Endothelial cell of umbilical vein (primary cell): ENCODE measurements at regions not wholly inside any gene's neighbourhood (a gene's known extent, or its start where the extent isn't known, plus 50 kb on each side); places are given as distances from the start of the nearest gene placed in this dataset.

Experiments used
- BruUV-seq: library from RNA; stranded (reverse); fragments of 400-500 nt; replicated peaks from 2 replicates; lab custom pipeline; 2021; lab: Mats Ljungman, UMichigan
- CTCF ChIA-PET: fragments of 300-600, 350-600 bp; sonication (Branson Sonifier 250); formaldehyde crosslinking; loops from one replicate; lab custom pipeline; 2021; ENCODE audit warnings: antibody characterized with exemption, inconsistent platforms; lab: Charles Lee
- POLR2A ChIA-PET: fragments of 300-600, 350-600 bp; sonication (Branson Sonifier 250); formaldehyde crosslinking; loops from one replicate; lab custom pipeline; 2021; ENCODE audit warnings: antibody characterized with exemption, inconsistent platforms; lab: Charles Lee
- DNase-seq: peaks from one replicate; pipeline ENCODE4 v3.0.0-alpha.2; 2011; ENCODE audit warnings: low read depth, low spot score
- FAIRE-seq: peaks from 2 replicates; lab custom pipeline; 2011; peaks lifted over from hg19 to GRCh38; lab: Jason Lieb, UNC
- H2AFZ ChIP-seq: 2 replicates; pipeline ENCODE4 v1.6.0; 2012; ENCODE audit warnings: low read depth, low read length, control low read depth, inconsistent platforms
- H3K27ac ChIP-seq: 2 replicates; pipeline ENCODE4 v1.5.1; 2011; ENCODE audit warnings: low read depth, mild to moderate bottlenecking, control low read depth, low read length, moderate library complexity; ENCODE audit not compliant: insufficient read depth
- H3K27me3 ChIP-seq, 2 experiments: 2 replicates each; pipeline versions ENCODE4 v1.6.0 to v1.6.1; 2011; ENCODE audit warnings: low read length in 2 of 2, mixed read lengths in 1 of 2; ENCODE audit not compliant: control insufficient read depth in 2 of 2, insufficient read depth in 2 of 2
- H3K36me3 ChIP-seq, 2 experiments: 2 replicates in 1 of 2; 3 replicates in 1 of 2; pipeline ENCODE4 v1.5.1; 2011; ENCODE audit warnings: low read length in 2 of 2, mild to moderate bottlenecking in 1 of 2, moderate library complexity in 1 of 2; ENCODE audit not compliant: control insufficient read depth in 2 of 2, insufficient read depth in 2 of 2; ENCODE audit errors: extremely low read depth in 1 of 2
- H3K4me1 ChIP-seq: 3 replicates; pipeline ENCODE4 v1.5.1; 2011; ENCODE audit warnings: mild to moderate bottlenecking, low read length; ENCODE audit not compliant: control insufficient read depth, insufficient read depth; ENCODE audit errors: extremely low read depth
- H3K4me2 ChIP-seq: 2 replicates; pipeline ENCODE4 v1.6.1; 2011; ENCODE audit warnings: low read length, control low read depth, mixed read lengths; ENCODE audit not compliant: insufficient read depth
- H3K4me3 ChIP-seq, 3 experiments: fragments of 200-600 bp in 1 of 3; sonication (generic), shearing (Covaris generic) in 1 of 3; replicated peaks in 1 of 3; 2 replicates each; pipeline ENCODE4 v1.5.1; 2011 to 2016; ENCODE audit warnings: control low read depth in 3 of 3, low read length in 3 of 3, mild to moderate bottlenecking in 2 of 3, inconsistent platforms in 1 of 3, low read depth in 1 of 3, moderate library complexity in 1 of 3; ENCODE audit not compliant: insufficient read depth in 1 of 3
- H3K79me2 ChIP-seq: 2 replicates; pipeline ENCODE4 v1.6.0; 2012; ENCODE audit warnings: low read length, inconsistent platforms; ENCODE audit not compliant: control insufficient read depth, insufficient read depth
- H3K9ac ChIP-seq: replicated peaks from 2 replicates; pipeline ENCODE3; 2011; ENCODE audit warnings: low read length, control low read depth; ENCODE audit not compliant: insufficient read depth; ENCODE audit errors: extremely low read depth
- H3K9me1 ChIP-seq: replicated peaks from 3 replicates; pipeline ENCODE4 v1.6.0; 2011; ENCODE audit warnings: mild to moderate bottlenecking, low read length; ENCODE audit not compliant: control insufficient read depth, insufficient read depth; ENCODE audit errors: extremely low read depth
- H3K9me3 ChIP-seq: replicated peaks from 2 replicates; pipeline ENCODE4 v1.5.1; 2012; ENCODE audit warnings: low read length, inconsistent platforms; ENCODE audit not compliant: control insufficient read depth, insufficient read depth
- H4K20me1 ChIP-seq: replicated peaks from 2 replicates; pipeline ENCODE3; 2011; ENCODE audit warnings: mild to moderate bottlenecking, low read length; ENCODE audit not compliant: control insufficient read depth, insufficient read depth; ENCODE audit errors: extremely low read depth
- CTCF ChIP-seq, 2 donors: IDR thresholded peaks; 1 replicate in 1 of 2; 2 replicates in 1 of 2; pipeline ENCODE4 v1.5.1; 2011; ENCODE audit warnings: low read length in 2 of 2, mild to moderate bottlenecking in 2 of 2, moderate library complexity in 2 of 2, control low read depth in 1 of 2, inconsistent platforms in 1 of 2, low read depth in 1 of 2; ENCODE audit not compliant: insufficient read depth in 1 of 2; ENCODE audit errors: extremely low read depth in 1 of 2
- EZH2 ChIP-seq: IDR thresholded peaks from 2 replicates; pipeline ENCODE4 v1.6.1; 2012; ENCODE audit warnings: borderline replicate concordance, low read depth, mild to moderate bottlenecking, moderate library complexity, low read length, inconsistent platforms; ENCODE audit not compliant: severe bottlenecking
- FOS ChIP-seq: IDR thresholded peaks from 2 replicates; pipeline ENCODE4 v1.6.1; 2011; ENCODE audit warnings: mild to moderate bottlenecking, low read length, moderate library complexity, borderline replicate concordance; ENCODE audit not compliant: insufficient read depth
- GATA2 ChIP-seq: IDR thresholded peaks from 2 replicates; pipeline ENCODE4 v1.7.0; 2011; ENCODE audit warnings: low read depth, mild to moderate bottlenecking, moderate library complexity, mixed read lengths, low read length; ENCODE audit not compliant: insufficient read length, insufficient read depth
- JUN ChIP-seq: IDR thresholded peaks from 2 replicates; pipeline ENCODE4 v1.6.1; 2011; ENCODE audit warnings: borderline replicate concordance, low read depth; ENCODE audit not compliant: insufficient read length, insufficient read depth
- MYC ChIP-seq: IDR thresholded peaks from one replicate; pipeline ENCODE4 v1.6.1; 2011; ENCODE audit warnings: mild to moderate bottlenecking, low read depth, low read length
- POLR2A ChIP-seq: IDR thresholded peaks from 2 replicates; pipeline ENCODE4 v1.6.1; 2012; ENCODE audit warnings: low read depth, mild to moderate bottlenecking, control low read depth, low read length
- POLR2AphosphoS5 ChIP-seq: IDR thresholded peaks from 2 replicates; pipeline ENCODE4 v1.6.1; 2012; ENCODE audit warnings: low read depth, mild to moderate bottlenecking, control low read depth, low read length, moderate library complexity; ENCODE audit not compliant: insufficient read depth
- dilution Hi-C: fragments of 300-500 bp; cut with MboI; formaldehyde crosslinking; loops from one replicate; pipeline ENCODE4 v1.15.0; 2019; ENCODE audit warnings: low sequenced_read_pairs; ENCODE audit not compliant: extremely low pct_ligation_motif_present
- intact Hi-C: fragments of 100-400 bp; cut with micrococcal nuclease; formaldehyde crosslinking; loops from one replicate; pipeline ENCODE4 v1.10.0; 2022
- TF ChIP-seq, protein P1 (sequence below): IDR thresholded peaks from 2 replicates; pipeline ENCODE4 v1.6.1; 2011; ENCODE audit not compliant: insufficient read depth, insufficient read length

DNA sequence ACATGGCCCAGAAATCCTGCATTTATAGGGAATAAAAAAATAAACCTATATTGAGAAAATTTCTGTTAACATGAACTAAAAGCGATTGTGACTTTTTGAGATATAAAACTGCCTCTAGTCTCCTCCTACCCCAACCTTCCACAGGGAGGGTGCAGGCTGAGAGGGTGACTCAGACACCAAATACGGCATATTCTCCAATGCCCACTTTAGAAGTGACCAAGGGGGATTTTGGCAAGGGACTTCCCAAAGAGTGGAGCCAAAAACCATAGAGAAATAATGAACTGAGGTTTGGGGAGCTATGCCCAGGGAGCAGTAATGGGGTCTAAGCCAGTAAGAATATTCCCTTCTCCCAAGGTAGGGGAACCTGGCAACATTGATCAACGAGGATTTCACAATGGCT is 124.9 kb upstream of the ZC3H12C start:
- Histone ChIP-seq H2AFZ (no peak overlapping the region), H3K27ac (no peak overlapping the region), H3K36me3 (no peaks in the 10 kb centered on the region), H3K9me3 (no peaks in the 10 kb centered on the region), H3K4me1 (peaks cover 23% of the 10 kb centered on the region), H3K9ac (no peak overlapping the region), H3K27me3 (no peaks in the 10 kb centered on the region), H3K4me3 (no peak overlapping the region), H4K20me1 (no peaks in the 10 kb centered on the region), H3K4me2 (no peak overlapping the region), H3K79me2 (no peaks in the 10 kb centered on the region), H3K9me1 (no peaks in the 10 kb centered on the region)
- CTCF ChIA-PET, result no interaction called here
- TF ChIP-seq FOS (no peak), GATA2 (no peak), CTCF (IDR thresholded peaks at IDR 0.05; ENCODE audit: extremely low read depth in 1 of 2, insufficient read depth in 1 of 2, low read depth in 1 of 2, low read length in 2 of 2) (no peak), MYC (no peak), EZH2 (no peak), POLR2A (no peak), POLR2AphosphoS5 (no peak), JUN (no peak)
- TF ChIP-seq, protein P1, sequence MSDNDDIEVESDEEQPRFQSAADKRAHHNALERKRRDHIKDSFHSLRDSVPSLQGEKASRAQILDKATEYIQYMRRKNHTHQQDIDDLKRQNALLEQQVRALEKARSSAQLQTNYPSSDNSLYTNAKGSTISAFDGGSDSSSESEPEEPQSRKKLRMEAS, result no peak
- no peak for FAIRE-seq
- POLR2A ChIA-PET, result no interaction called here
- dilution Hi-C loops (no loop called here), intact Hi-C loops (no loop called here)
- no TSS peak for BruUV-seq
- no peak for DNase-seq
